CD4-positive, alpha-beta T cell (primary cell): ENCODE measurements at regions not wholly inside any gene's neighbourhood (a gene's known extent, or its start where the extent isn't known, plus 50 kb on each side); places are given as distances from the start of the nearest gene placed in this dataset.

Experiments
- ATAC-seq: fragments of 200-7000 bp; cut with Tn5 transposase; one replicate; pipeline ENCODE4 v1.10.0; 2022; ENCODE audit warnings: mild to moderate bottlenecking; ENCODE audit not compliant: poor library complexity
- CTCF ChIA-PET: fragments of 350-600 bp; sonication (Branson Sonifier 250); formaldehyde crosslinking; loops from one replicate; lab custom pipeline; 2021; ENCODE audit warnings: antibody characterized with exemption, inconsistent platforms; lab: Charles Lee
- POLR2A ChIA-PET: fragments of 350-600 bp; sonication (Branson Sonifier 250); formaldehyde crosslinking; loops from one replicate; lab custom pipeline; 2021; ENCODE audit warnings: antibody characterized with exemption, inconsistent platforms; lab: Charles Lee
- DNase-seq, 14 experiments: peaks; one replicate each; pipeline ENCODE4 v3.0.0-alpha.2; 2013 to 2020; ENCODE audit warnings: mixed read lengths in 2 of 14
- H3K27ac ChIP-seq, 2 donors: one replicate each; pipeline versions ENCODE4 v1.5.1 to v1.7.0; 2013; ENCODE audit warnings: low read length in 2 of 2, low read depth in 1 of 2, mild to moderate bottlenecking in 1 of 2
- H3K27me3 ChIP-seq, 2 experiments: 1 replicate in 1 of 2; 2 replicates in 1 of 2; pipeline versions ENCODE4 v1.6.1 to v1.7.0; 2013; ENCODE audit warnings: low read length in 2 of 2, control low read depth in 1 of 2, mild to moderate bottlenecking in 1 of 2, moderate library complexity in 1 of 2; ENCODE audit not compliant: insufficient read depth in 2 of 2, control insufficient read depth in 1 of 2
- H3K36me3 ChIP-seq: one replicate; pipeline ENCODE4 v1.6.1; 2013; ENCODE audit warnings: low read length, control low read depth; ENCODE audit not compliant: insufficient read depth
- H3K4me1 ChIP-seq: one replicate; pipeline ENCODE4 v1.6.1; 2013; ENCODE audit warnings: low read length, control low read depth; ENCODE audit not compliant: insufficient read depth
- H3K4me3 ChIP-seq: one replicate; pipeline ENCODE4 v1.5.1; 2013; ENCODE audit warnings: mild to moderate bottlenecking, low read length, moderate library complexity
- H3K9me3 ChIP-seq, 2 experiments: 1 replicate in 1 of 2; 2 replicates in 1 of 2; pipeline versions ENCODE4 v1.6.1 to v1.7.0; 2013; ENCODE audit warnings: low read length in 2 of 2, mild to moderate bottlenecking in 2 of 2, control low read depth in 1 of 2, moderate library complexity in 1 of 2; ENCODE audit not compliant: control insufficient read depth in 1 of 2, insufficient read depth in 1 of 2
- H3K27ac Mint-ChIP-seq: one replicate; pipeline ENCODE4 v1.8.0; 2020; ENCODE audit warnings: mixed read lengths
- H3K27me3 Mint-ChIP-seq: one replicate; pipeline ENCODE4 v1.8.0; 2021; ENCODE audit warnings: mixed read lengths
- H3K36me3 Mint-ChIP-seq: one replicate; pipeline ENCODE4 v1.8.0; 2021; ENCODE audit warnings: low read depth, mixed read lengths
- H3K4me1 Mint-ChIP-seq: one replicate; pipeline ENCODE4 v1.8.0; 2021; ENCODE audit warnings: low read depth, mixed read lengths
- H3K4me3 Mint-ChIP-seq: one replicate; pipeline ENCODE4 v1.8.0; 2020; ENCODE audit warnings: mild to moderate bottlenecking, mixed read lengths
- H3K9me3 Mint-ChIP-seq: one replicate; pipeline ENCODE4 v1.8.0; 2020; ENCODE audit warnings: mixed read lengths
- CTCF ChIP-seq: fragments of 200-600 bp; IDR thresholded peaks from one replicate; pipeline ENCODE4 v1.8.0; 2022; ENCODE audit warnings: antibody characterized with exemption, mild to moderate bottlenecking
- intact Hi-C, 2 experiments: fragments of 100-400 bp; cut with DNase I in 1 of 2; cut with micrococcal nuclease in 1 of 2; formaldehyde crosslinking; loops; one replicate each; pipeline versions ENCODE4 v1.15.1 to v1.9.0; 2023 to 2025; cut with DNase I, micrococcal nuclease

- DNase-seq (no peak), ATAC-seq (no peak)
- H3K27ac Mint-ChIP-seq = no peak overlapping the region
- H3K9me3 Mint-ChIP-seq = peaks cover 3% of the 10 kb centered on the region
- intact Hi-C loops = no loop called here
- peaks cover 15% of the 10 kb centered on the region for H3K27me3 Mint-ChIP-seq
- H3K27me3 ChIP-seq = peaks cover 0 to 4% of the 10 kb centered on the region in 2 experiments
- POLR2A ChIA-PET = no interaction called here
- H3K9me3 ChIP-seq = peaks cover 0 to 6% of the 10 kb centered on the region in 2 experiments
- no peak overlapping the region for H3K27ac ChIP-seq
- TF ChIP-seq CTCF = no peak
- H3K4me3 ChIP-seq = no peak overlapping the region
- H3K36me3 Mint-ChIP-seq = no peaks in the 10 kb centered on the region
- H3K36me3 ChIP-seq = no peaks in the 10 kb centered on the region
- H3K4me1 Mint-ChIP-seq = no peaks in the 10 kb centered on the region
- H3K4me1 ChIP-seq = no peaks in the 10 kb centered on the region
- CTCF ChIA-PET = no interaction called here
- no peak overlapping the region for H3K4me3 Mint-ChIP-seq
Observed at GRCh38 chr20:17793986-17794385, 94.2 kb downstream of the BANF2 start.

- Mint-ChIP-seq H3K4me1 (no peaks in the 10 kb centered on the region), H3K36me3 (no peaks in the 10 kb centered on the region), H3K9me3 (no peaks in the 10 kb centered on the region), H3K27ac (no peak overlapping the region), H3K27me3 (no peaks in the 10 kb centered on the region), H3K4me3 (no peak overlapping the region)
- Histone ChIP-seq H3K27me3 (peaks cover 0 to 2% of the 10 kb centered on the region in 2 experiments), H3K36me3 (no peaks in the 10 kb centered on the region), H3K9me3 (peaks cover 0 to 5% of the 10 kb centered on the region in 2 experiments), H3K4me3 (no peak overlapping the region), H3K27ac (no peak overlapping the region), H3K4me1 (no peaks in the 10 kb centered on the region)
- POLR2A ChIA-PET = no interaction called here
- CTCF ChIA-PET = no interaction called here
- ATAC-seq (no peak), DNase-seq (no peak)
- TF ChIP-seq CTCF = no peak
- intact Hi-C loops = no loop called here
Observed at GRCh38 chr20:17790296-17790695, 90.5 kb downstream of the BANF2 start.

DNA sequence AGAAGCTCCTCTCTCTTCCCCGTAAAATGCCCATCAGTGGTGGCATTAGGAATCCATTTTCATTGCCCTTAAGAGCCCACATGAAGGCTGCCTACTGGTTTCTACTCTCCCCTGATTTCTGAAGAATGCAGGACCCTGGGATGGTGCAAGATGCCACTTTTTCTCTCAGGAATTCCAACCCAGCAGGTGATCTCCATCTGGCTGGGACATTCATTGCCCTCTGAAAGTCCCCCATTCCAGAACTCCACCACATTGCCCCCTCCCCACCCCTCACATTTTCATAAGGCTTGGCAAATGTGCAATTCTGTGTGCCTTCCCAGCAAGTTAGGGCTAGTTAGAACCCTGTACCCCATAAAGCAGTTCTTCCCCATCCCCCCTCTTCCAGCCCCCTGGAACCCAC lies 88.0 kb downstream of the BANF2 start:
- H3K4me3 Mint-ChIP-seq = no peak overlapping the region
- H3K27me3 ChIP-seq = peaks cover 0 to 2% of the 10 kb centered on the region in 2 experiments
- DNase-seq = no peak

More for the DNA sequence above, 88.0 kb downstream of the BANF2 start:
- no peaks in the 10 kb centered on the region for H3K36me3 ChIP-seq
- POLR2A ChIA-PET = interaction anchor here (0.6 kb wide), 1 partner anchor 84 kb away, joined by 3 read pairs; no protein-coding TSS in a partner anchor
- intact Hi-C loops = no loop called here
- no peaks in the 10 kb centered on the region for H3K27me3 Mint-ChIP-seq
- H3K4me1 Mint-ChIP-seq = no peaks in the 10 kb centered on the region
- no peak overlapping the region for H3K4me3 ChIP-seq
- H3K36me3 Mint-ChIP-seq = no peaks in the 10 kb centered on the region
- no peak for ATAC-seq
- H3K9me3 Mint-ChIP-seq = no peaks in the 10 kb centered on the region
- TF ChIP-seq CTCF = no peak
- no peak overlapping the region for H3K27ac ChIP-seq
- CTCF ChIA-PET = no interaction called here
- no peaks in the 10 kb centered on the region for H3K9me3 ChIP-seq
- H3K27ac Mint-ChIP-seq = no peak overlapping the region
- no peaks in the 10 kb centered on the region for H3K4me1 ChIP-seq
